Mesothelial cell of epicardium (in vitro differentiated cells): ENCODE measurements at regions not wholly inside any gene's neighbourhood (a gene's known extent, or its start where the extent isn't known, plus 50 kb on each side); places are given as distances from the start of the nearest gene placed in this dataset.

Source experiments
- DNase-seq, 2 experiments: peaks; one replicate each; pipeline ENCODE4 v3.0.0; 2021; ENCODE audit warnings: low spot score in 2 of 2; ENCODE audit not compliant: unreplicated experiment in 2 of 2
- H3K27ac Mint-ChIP-seq: 2 replicates; pipeline ENCODE4 v1.8.0; 2021; ENCODE audit warnings: mixed read lengths
- H3K27me3 Mint-ChIP-seq: 2 replicates; pipeline ENCODE4 v1.8.0; 2021; ENCODE audit warnings: low read depth, mixed read lengths
- H3K36me3 Mint-ChIP-seq: 2 replicates; pipeline ENCODE4 v1.8.0; 2021; ENCODE audit warnings: mixed read lengths
- H3K4me1 Mint-ChIP-seq: 2 replicates; pipeline ENCODE4 v1.8.0; 2021; ENCODE audit warnings: mixed read lengths
- H3K4me3 Mint-ChIP-seq: 2 replicates; pipeline ENCODE4 v1.8.0; 2021; ENCODE audit warnings: mild to moderate bottlenecking, moderate library complexity, mixed read lengths
- H3K9me3 Mint-ChIP-seq: 2 replicates; pipeline ENCODE4 v1.8.0; 2021; ENCODE audit warnings: mixed read lengths
- CTCF ChIP-seq: fragments of 200-600 bp; sonication (generic); IDR thresholded peaks from one replicate; pipeline ENCODE4 v1.5.0; 2021; ENCODE audit warnings: antibody characterized with exemption; ENCODE audit not compliant: unreplicated experiment

- DNase-seq, result no peak
- Mint-ChIP-seq H3K27me3 (no peaks in the 10 kb centered on the region), H3K36me3 (no peaks in the 10 kb centered on the region), H3K9me3 (peaks cover 7% of the 10 kb centered on the region), H3K4me1 (peaks cover 17% of the 10 kb centered on the region), H3K4me3 (no peak overlapping the region), H3K27ac (no peak overlapping the region)
- no peak for TF ChIP-seq CTCF
Measured at GRCh38 chr2:41543726-41544125, 504.1 kb upstream of the PKDCC start.

GRCh38 chr2:41544709-41545108 lies 503.1 kb upstream of the PKDCC start:
- H3K36me3 Mint-ChIP-seq, result no peaks in the 10 kb centered on the region
- peaks cover 16% of the 10 kb centered on the region for H3K4me1 Mint-ChIP-seq
- H3K4me3 Mint-ChIP-seq, result no peak overlapping the region
- no peak for DNase-seq
- no peak overlapping the region for H3K27ac Mint-ChIP-seq
- peaks cover 7% of the 10 kb centered on the region for H3K9me3 Mint-ChIP-seq
- TF ChIP-seq CTCF, result no peak
- H3K27me3 Mint-ChIP-seq, result no peaks in the 10 kb centered on the region

- TF ChIP-seq CTCF, result no peak
- Mint-ChIP-seq H3K36me3 (no peaks in the 10 kb centered on the region), H3K9me3 (peaks cover 7% of the 10 kb centered on the region), H3K27me3 (no peaks in the 10 kb centered on the region), H3K27ac (no peak overlapping the region), H3K4me1 (peaks cover 12% of the 10 kb centered on the region), H3K4me3 (no peak overlapping the region)
- no peak for DNase-seq
Measured at GRCh38 chr2:41546031-41546430, 501.8 kb upstream of the PKDCC start.

GRCh38 chr2:41568648-41569047 lies 479.2 kb upstream of the PKDCC start:
- no peak for TF ChIP-seq CTCF
- H3K4me3 Mint-ChIP-seq, result no peak overlapping the region
- peaks cover 4% of the 10 kb centered on the region for H3K9me3 Mint-ChIP-seq
- no peak overlapping the region for H3K27ac Mint-ChIP-seq
- peaks cover 6% of the 10 kb centered on the region for H3K27me3 Mint-ChIP-seq
- no peaks in the 10 kb centered on the region for H3K4me1 Mint-ChIP-seq
- H3K36me3 Mint-ChIP-seq, result no peaks in the 10 kb centered on the region
- no peak for DNase-seq

- Mint-ChIP-seq H3K36me3 (no peaks in the 10 kb centered on the region), H3K4me1 (no peaks in the 10 kb centered on the region), H3K9me3 (peaks cover 4% of the 10 kb centered on the region), H3K27ac (no peak overlapping the region), H3K4me3 (no peak overlapping the region), H3K27me3 (peaks cover 14% of the 10 kb centered on the region)
- DNase-seq, result no peak
- TF ChIP-seq CTCF, result no peak
Measured at GRCh38 chr2:41572154-41572553, 475.7 kb upstream of the PKDCC start.

- no peaks in the 10 kb centered on the region for H3K4me1 Mint-ChIP-seq
Measured at GRCh38 chr2:41576423-41576822, 471.4 kb upstream of the PKDCC start.

More at GRCh38 chr2:41576423-41576822, 471.4 kb upstream of the PKDCC start:
- Mint-ChIP-seq H3K4me3 (no peak overlapping the region), H3K36me3 (no peaks in the 10 kb centered on the region), H3K27ac (no peak overlapping the region), H3K27me3 (peaks cover 24% of the 10 kb centered on the region), H3K9me3 (no peaks in the 10 kb centered on the region)
- no peak for TF ChIP-seq CTCF
- DNase-seq, result no peak
